NB4 (cell line): ENCODE measurements at regions not wholly inside any gene's neighbourhood (a gene's known extent, or its start where the extent isn't known, plus 50 kb on each side); places are given as distances from the start of the nearest gene placed in this dataset.

Experiments
- DNase-seq: peaks from one replicate; pipeline ENCODE4 v3.0.0; 2010; ENCODE audit warnings: low read depth
- H3K4me3 ChIP-seq: one replicate; pipeline ENCODE4 v1.5.1; 2011; ENCODE audit warnings: mild to moderate bottlenecking, low read depth, low read length, moderate library complexity
- MYC ChIP-seq: IDR thresholded peaks from 2 replicates; pipeline ENCODE4 v1.6.1; 2011; ENCODE audit warnings: low read depth, low read length
- POLR2A ChIP-seq: IDR thresholded peaks from 2 replicates; pipeline ENCODE4 v1.6.1; 2011; ENCODE audit warnings: mild to moderate bottlenecking; ENCODE audit not compliant: insufficient read length; ENCODE audit errors: extremely low read depth
- TF ChIP-seq, protein P1 (sequence below): IDR thresholded peaks from one replicate; pipeline ENCODE4 v1.5.1; 2012; ENCODE audit warnings: low read depth, low read length
- TF ChIP-seq, protein P2 (sequence below): IDR thresholded peaks from 2 replicates; pipeline ENCODE4 v1.6.1; 2011; ENCODE audit warnings: low read depth, low read length

DNA sequence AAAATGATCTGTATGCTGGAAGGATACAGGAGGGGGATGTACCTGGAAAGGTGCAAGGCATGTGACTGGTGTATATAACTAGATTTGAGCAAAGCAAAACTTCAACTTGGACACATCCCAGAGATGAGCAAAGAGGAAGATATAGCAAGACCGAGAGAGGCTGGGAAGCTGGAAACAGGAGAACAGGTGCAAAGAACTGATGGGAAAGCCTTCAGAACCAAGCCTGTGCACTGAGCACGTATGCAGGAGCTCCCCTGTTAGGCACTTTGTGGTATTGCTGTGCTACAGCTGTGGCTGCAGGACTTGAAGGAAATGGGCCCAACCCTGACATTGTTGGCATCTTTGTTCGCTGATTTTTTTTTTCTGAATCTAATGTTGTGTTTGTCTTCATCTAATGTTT lies 120.7 kb upstream of the PWP1 start:
- no peak overlapping the region for H3K4me3 ChIP-seq
- no peak for TF ChIP-seq POLR2A
- TF ChIP-seq, protein P1, sequence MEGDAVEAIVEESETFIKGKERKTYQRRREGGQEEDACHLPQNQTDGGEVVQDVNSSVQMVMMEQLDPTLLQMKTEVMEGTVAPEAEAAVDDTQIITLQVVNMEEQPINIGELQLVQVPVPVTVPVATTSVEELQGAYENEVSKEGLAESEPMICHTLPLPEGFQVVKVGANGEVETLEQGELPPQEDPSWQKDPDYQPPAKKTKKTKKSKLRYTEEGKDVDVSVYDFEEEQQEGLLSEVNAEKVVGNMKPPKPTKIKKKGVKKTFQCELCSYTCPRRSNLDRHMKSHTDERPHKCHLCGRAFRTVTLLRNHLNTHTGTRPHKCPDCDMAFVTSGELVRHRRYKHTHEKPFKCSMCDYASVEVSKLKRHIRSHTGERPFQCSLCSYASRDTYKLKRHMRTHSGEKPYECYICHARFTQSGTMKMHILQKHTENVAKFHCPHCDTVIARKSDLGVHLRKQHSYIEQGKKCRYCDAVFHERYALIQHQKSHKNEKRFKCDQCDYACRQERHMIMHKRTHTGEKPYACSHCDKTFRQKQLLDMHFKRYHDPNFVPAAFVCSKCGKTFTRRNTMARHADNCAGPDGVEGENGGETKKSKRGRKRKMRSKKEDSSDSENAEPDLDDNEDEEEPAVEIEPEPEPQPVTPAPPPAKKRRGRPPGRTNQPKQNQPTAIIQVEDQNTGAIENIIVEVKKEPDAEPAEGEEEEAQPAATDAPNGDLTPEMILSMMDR: peak; percentile 49
- DNase-seq: peak; percentile 34

DNA sequence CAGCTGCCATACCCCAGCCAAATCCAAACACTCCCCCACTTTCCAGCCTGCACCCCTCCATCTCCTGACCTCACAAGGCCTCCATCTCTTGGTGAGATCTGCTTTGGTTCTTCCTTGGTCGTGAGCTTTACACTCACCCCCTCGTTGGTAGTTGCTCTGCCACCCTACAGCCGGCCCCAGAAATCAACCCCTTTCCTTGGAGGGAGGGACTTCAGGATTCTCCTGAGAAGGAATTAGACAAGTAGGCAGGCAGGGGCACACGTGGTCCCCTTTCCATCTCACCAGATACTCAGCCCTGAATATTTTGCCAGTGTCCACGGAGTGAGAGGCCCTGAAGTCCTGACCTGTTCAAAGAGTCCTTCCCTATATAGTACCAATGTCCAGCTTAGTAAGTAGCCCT lies 120.0 kb upstream of the PWP1 start:
- DNase-seq: no peak
- TF ChIP-seq POLR2A: no peak
- TF ChIP-seq, protein P1: no peak
- TF ChIP-seq MYC: no peak
- TF ChIP-seq, protein P2, sequence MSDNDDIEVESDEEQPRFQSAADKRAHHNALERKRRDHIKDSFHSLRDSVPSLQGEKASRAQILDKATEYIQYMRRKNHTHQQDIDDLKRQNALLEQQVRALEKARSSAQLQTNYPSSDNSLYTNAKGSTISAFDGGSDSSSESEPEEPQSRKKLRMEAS: no peak
- H3K4me3 ChIP-seq: no peak overlapping the region

DNA sequence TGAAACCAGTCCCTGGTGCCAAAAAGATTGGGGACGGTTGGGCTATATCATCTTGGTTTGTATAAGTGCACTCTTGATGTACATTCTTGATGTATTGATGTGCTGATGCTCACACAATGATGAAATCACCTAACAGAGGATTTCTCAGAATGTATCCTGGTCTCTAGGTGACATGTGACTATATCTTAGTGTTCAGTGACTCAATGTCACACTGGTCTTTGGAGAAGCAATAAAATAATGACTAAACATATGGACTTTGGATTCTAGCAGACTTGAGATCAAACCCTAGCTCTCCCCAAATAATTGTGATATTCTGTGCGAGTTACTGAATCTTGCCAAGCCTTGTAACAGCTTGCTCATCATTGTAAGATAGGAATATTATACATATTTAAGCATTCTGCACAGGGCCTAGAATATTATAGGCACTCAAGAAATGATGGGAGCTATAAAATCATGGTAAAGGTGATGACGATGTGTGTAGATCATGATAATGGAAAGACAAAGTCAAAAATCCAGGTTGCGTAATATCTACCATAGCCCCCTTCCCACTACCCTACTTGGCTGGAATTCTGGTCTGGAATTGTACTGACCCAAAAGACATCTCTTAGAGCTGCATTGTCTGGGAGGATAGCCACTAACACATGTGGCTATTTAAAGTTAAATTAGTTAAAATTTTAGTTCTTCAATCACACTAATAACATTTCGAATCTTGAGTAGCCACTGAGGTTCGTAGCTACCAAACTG lies 117.6 kb upstream of the PWP1 start:
- no peak for DNase-seq
- TF ChIP-seq, protein P2: no peak
- TF ChIP-seq POLR2A (no peak), MYC (no peak)
- TF ChIP-seq, protein P1: no peak
- H3K4me3 ChIP-seq: no peak overlapping the region

DNA sequence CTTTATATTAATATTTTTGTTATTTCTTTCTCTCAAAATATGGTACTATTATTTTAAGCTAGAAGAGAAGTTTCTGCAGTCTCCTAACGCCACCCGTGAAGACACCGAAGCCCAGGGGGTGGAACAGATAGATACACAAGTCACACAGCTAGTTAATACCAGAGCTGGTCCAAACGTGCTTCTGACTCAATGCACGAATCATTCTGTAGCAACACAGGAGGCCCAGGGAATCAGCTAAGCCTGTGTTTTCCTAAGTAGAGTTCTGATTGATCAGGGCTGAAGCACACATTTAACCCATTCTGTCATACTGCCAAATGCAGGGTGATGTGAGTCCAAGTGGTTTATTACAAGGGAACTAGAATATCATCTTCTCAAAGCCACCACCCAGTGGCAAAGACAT lies 116.9 kb upstream of the PWP1 start:
- no peak overlapping the region for H3K4me3 ChIP-seq
- TF ChIP-seq, protein P1: no peak
- DNase-seq: no peak

DNA sequence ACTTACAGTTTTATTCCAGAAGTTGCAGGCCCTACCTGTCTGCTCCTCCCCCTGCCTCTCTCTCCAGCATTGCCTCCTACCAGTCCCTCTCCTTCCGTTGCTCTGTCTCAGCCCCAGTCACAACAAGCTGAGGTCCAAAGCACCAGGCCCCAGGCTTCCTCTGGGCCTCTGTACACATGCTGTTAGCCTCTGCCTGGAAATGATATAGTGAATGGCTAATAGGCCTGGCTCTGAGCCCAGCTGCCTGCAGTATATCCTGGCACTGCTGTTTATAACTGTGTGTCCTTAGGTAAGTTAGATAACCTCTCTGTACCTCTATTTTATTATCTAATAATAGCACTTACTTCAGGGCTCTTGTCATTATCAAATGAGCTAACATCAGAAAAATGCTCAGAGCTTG lies 114.9 kb upstream of the PWP1 start:
- no peak for DNase-seq
- no peak overlapping the region for H3K4me3 ChIP-seq
- TF ChIP-seq POLR2A: no peak
- TF ChIP-seq, protein P1: no peak
- TF ChIP-seq, protein P2: no peak
- no peak for TF ChIP-seq MYC

DNA sequence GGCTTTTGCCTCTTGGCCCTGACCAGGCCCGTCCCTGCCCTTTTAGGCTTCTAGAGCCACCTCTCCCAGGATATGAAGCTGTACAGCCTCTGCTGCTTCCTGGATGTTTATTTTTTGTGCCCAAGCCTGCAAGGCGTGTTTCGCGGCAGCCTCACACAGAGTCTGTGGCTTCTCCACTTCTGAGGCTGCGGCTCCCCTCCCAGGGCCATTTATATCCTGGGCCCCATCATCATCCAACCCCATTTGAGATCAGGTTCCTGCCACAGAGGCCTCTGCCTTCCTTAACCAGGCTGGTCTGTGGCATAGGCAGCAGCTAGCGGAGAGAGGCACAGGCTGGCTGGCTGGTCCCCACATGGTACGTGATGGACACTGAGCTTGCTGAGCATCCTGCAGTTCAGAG lies 114.1 kb upstream of the PWP1 start:
- TF ChIP-seq POLR2A (no peak), MYC (no peak)
- TF ChIP-seq, protein P2: no peak
- TF ChIP-seq, protein P1: no peak
- no peak overlapping the region for H3K4me3 ChIP-seq
- DNase-seq: no peak
